ENCODE measurements at regions not wholly inside any gene's neighbourhood (a gene's known extent, or its start where the extent isn't known, plus 50 kb on each side); places are given as distances from the start of the nearest gene placed in this dataset.

GRCh38 chr10:71024490-71024889 lies 136.1 kb upstream of the PCBD1 start:
- no peaks in the 10 kb centered on the region for H3K36me3 ChIP-seq (ENCODE audit: control insufficient read depth in 2 of 2, insufficient read depth in 1 of 2, low read length in 2 of 2)
- CTCF ChIA-PET: interaction anchor here (0.6 kb wide), 1 partner anchor 145 kb away, joined by 3 read pairs; no protein-coding TSS in a partner anchor
- TF ChIP-seq ZNF133 (tag by site-specific recombination; IDR thresholded peaks at IDR 0.05): no peak
- TF ChIP-seq ZNF571 (tag by site-specific recombination; IDR thresholded peaks at IDR 0.05): no peak
- no peak for TF ChIP-seq BCL6B (tag by site-specific recombination; IDR thresholded peaks at IDR 0.05)
- TF ChIP-seq KLF8 (tag by site-specific recombination; IDR thresholded peaks at IDR 0.05): no peak
- no peak for TF ChIP-seq ZNF132 (tag by site-specific recombination; IDR thresholded peaks at IDR 0.05; ENCODE audit: borderline replicate concordance)
- no peak for TF ChIP-seq ZNF555 (tag by site-specific recombination; conservative IDR thresholded peaks at IDR 0.05)
- TF ChIP-seq KLF9 (tag by site-specific recombination; IDR thresholded peaks at IDR 0.05; ENCODE audit: low read depth): no peak
- no peak for TF ChIP-seq TRIM28 (IDR thresholded peaks at IDR 0.05; ENCODE audit: borderline replicate concordance, low read length)
- no peak for TF ChIP-seq HOXA7 (CRISPR knock-in tag; IDR thresholded peaks at IDR 0.05; ENCODE audit: borderline replicate concordance)
- H3K4me3 ChIP-seq (ENCODE audit: low read depth, low read length): no peak overlapping the region
- POLR2A ChIA-PET: no interaction called here
- H3K9me3 ChIP-seq (ENCODE audit: control insufficient read depth, insufficient read depth, low read depth, low read length): no peaks in the 10 kb centered on the region
- H3K4me1 ChIP-seq (ENCODE audit: control insufficient read depth, insufficient read depth, low read length): no peaks in the 10 kb centered on the region
- no peak overlapping the region for H3K27ac ChIP-seq (ENCODE audit: extremely low read depth, low read depth, low read length)

GRCh38 chr10:71025535-71025934 lies 137.2 kb upstream of the PCBD1 start:
- H3K4me1 ChIP-seq (ENCODE audit: control insufficient read depth, insufficient read depth, low read length): no peaks in the 10 kb centered on the region
- H3K9me3 ChIP-seq (ENCODE audit: control insufficient read depth, insufficient read depth, low read depth, low read length): no peaks in the 10 kb centered on the region
- POLR2A ChIA-PET: no interaction called here
- H3K27ac ChIP-seq (ENCODE audit: extremely low read depth, low read depth, low read length): no peak overlapping the region
- TF ChIP-seq ZNF302 (tag by site-specific recombination; IDR thresholded peaks at IDR 0.05; ENCODE audit: low read depth): no peak
- no peak for TF ChIP-seq HOXA7 (CRISPR knock-in tag; IDR thresholded peaks at IDR 0.05; ENCODE audit: borderline replicate concordance)
- TF ChIP-seq ZNF366 (tag by site-specific recombination; conservative IDR thresholded peaks at IDR 0.05): 0 out of 2 replicates have a peak, but pooled peaks have one; percentile 16
- TF ChIP-seq, protein P1, sequence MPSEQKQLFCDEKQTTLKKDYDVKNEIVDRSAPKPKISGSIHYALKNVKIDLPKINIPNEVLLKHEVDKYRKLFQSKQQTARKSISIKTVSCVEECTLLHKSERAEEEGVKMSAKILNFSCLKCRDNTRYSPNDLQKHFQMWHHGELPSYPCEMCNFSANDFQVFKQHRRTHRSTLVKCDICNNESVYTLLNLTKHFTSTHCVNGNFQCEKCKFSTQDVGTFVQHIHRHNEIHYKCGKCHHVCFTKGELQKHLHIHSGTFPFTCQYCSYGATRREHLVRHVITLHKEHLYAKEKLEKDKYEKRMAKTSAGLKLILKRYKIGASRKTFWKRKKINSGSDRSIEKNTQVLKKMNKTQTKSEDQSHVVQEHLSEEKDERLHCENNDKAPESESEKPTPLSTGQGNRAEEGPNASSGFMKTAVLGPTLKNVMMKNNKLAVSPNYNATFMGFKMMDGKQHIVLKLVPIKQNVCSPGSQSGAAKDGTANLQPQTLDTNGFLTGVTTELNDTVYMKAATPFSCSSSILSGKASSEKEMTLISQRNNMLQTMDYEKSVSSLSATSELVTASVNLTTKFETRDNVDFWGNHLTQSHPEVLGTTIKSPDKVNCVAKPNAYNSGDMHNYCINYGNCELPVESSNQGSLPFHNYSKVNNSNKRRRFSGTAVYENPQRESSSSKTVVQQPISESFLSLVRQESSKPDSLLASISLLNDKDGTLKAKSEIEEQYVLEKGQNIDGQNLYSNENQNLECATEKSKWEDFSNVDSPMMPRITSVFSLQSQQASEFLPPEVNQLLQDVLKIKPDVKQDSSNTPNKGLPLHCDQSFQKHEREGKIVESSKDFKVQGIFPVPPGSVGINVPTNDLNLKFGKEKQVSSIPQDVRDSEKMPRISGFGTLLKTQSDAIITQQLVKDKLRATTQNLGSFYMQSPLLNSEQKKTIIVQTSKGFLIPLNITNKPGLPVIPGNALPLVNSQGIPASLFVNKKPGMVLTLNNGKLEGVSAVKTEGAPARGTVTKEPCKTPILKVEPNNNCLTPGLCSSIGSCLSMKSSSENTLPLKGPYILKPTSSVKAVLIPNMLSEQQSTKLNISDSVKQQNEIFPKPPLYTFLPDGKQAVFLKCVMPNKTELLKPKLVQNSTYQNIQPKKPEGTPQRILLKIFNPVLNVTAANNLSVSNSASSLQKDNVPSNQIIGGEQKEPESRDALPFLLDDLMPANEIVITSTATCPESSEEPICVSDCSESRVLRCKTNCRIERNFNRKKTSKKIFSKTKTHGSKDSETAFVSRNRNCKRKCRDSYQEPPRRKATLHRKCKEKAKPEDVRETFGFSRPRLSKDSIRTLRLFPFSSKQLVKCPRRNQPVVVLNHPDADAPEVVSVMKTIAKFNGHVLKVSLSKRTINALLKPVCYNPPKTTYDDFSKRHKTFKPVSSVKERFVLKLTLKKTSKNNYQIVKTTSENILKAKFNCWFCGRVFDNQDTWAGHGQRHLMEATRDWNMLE (tag by site-specific recombination; conservative IDR thresholded peaks at IDR 0.05; ENCODE audit: low read depth): no peak
- TF ChIP-seq ZNF133 (tag by site-specific recombination; IDR thresholded peaks at IDR 0.05): 0 out of 2 replicates have a peak, but pooled peaks have one; percentile 49
- TF ChIP-seq ZNF639 (tag by site-specific recombination; IDR thresholded peaks at IDR 0.05): no peak
- no peak for TF ChIP-seq ZNF692 (tag by site-specific recombination; IDR thresholded peaks at IDR 0.05)
- TF ChIP-seq, protein P2, sequence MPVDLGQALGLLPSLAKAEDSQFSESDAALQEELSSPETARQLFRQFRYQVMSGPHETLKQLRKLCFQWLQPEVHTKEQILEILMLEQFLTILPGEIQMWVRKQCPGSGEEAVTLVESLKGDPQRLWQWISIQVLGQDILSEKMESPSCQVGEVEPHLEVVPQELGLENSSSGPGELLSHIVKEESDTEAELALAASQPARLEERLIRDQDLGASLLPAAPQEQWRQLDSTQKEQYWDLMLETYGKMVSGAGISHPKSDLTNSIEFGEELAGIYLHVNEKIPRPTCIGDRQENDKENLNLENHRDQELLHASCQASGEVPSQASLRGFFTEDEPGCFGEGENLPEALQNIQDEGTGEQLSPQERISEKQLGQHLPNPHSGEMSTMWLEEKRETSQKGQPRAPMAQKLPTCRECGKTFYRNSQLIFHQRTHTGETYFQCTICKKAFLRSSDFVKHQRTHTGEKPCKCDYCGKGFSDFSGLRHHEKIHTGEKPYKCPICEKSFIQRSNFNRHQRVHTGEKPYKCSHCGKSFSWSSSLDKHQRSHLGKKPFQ (tag by site-specific recombination; IDR thresholded peaks at IDR 0.05): no peak
- TF ChIP-seq ZFHX2 (tag by site-specific recombination; conservative IDR thresholded peaks at IDR 0.05): no peak
- no peak for TF ChIP-seq ZSCAN16 (tag by site-specific recombination; IDR thresholded peaks at IDR 0.05)
- no peak for TF ChIP-seq ZNF426 (tag by site-specific recombination; IDR thresholded peaks at IDR 0.05)
- TF ChIP-seq SCRT2 (tag by site-specific recombination; IDR thresholded peaks at IDR 0.05): peak; percentile 85
- 0 out of 2 replicates have a peak, but pooled peaks have one; percentile 54 for TF ChIP-seq SCRT1 (tag by site-specific recombination; IDR thresholded peaks at IDR 0.05; ENCODE audit: borderline replicate concordance)
- CTCF ChIA-PET: interaction anchor here (0.6 kb wide), 1 partner anchor 92 kb away, joined by 8 read pairs; no protein-coding TSS in a partner anchor
- no peaks in the 10 kb centered on the region for H3K36me3 ChIP-seq (ENCODE audit: control insufficient read depth in 2 of 2, insufficient read depth in 1 of 2, low read length in 2 of 2)
- no peak overlapping the region for H3K4me3 ChIP-seq (ENCODE audit: low read depth, low read length)

Measured in HEK293 (cell line).